ENCODE measurements at regions not wholly inside any gene's neighbourhood (a gene's known extent, or its start where the extent isn't known, plus 50 kb on each side); places are given as distances from the start of the nearest gene placed in this dataset.
"Not testable (repeated sequence)": the region's sequence is repeated elsewhere in the genome, so short reads cannot be mapped to it uniquely, and the experiment has no call there.

DNA sequence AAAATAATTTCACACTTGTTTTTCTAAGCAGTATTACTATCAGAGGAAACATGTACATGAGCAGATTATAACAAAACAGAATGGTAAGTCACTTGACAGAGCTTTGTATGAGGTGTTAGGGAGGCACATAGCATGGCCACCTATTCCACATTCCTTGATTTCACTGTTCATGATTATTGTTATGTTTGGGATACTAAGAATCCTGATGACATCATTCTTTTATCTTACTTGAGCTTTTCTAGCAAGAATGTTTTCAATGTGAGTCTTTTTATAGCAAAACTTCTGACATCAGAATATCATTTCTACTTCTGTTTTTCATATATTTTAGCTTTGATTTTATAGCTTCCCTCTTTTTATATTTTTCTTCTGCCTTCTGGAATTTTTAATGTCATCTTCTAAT, 208.2 kb downstream of the DMRTA1 start:
- DNase-seq = no peak

DNA sequence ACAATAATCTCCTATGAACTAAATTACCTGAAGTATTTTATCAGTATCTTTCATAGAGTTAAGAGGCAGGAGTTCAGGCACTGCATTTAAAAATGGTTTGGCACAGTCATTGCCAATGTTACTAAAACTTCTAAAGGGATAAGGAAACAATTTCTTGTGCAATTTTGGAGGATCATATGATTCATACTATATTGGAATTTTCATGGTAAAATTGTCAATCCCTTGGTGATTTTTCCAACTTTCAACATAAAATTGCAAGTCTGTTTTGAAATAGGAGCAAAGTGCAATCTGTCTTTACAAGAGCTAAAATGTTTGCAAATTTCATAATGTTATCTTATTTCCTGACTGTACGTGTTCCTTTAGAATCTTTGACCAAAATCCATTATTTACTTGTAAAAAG, 211.1 kb downstream of the DMRTA1 start:
- DNase-seq = no peak

DNA sequence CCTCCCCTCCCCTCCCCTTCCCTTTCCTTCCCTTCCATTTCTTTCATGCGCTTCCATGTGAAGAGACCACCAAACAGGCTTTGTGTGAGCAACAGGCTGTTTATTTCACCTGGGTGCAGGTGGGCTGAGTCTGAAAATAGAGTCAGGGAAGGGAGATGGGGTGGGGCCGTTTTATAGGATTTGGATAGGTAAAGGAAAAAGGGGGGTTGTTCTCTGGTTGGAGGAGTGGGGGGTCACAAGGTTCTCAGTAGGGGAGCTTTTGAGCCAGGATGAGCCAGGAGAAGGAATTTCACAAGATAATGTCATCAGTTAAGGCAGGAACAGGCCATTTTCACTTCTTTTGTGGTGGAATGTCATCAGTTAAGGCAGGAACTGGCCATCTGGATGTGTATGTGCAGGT, 211.9 kb downstream of the DMRTA1 start:
- DNase-seq = not testable (repeated sequence)

DNA sequence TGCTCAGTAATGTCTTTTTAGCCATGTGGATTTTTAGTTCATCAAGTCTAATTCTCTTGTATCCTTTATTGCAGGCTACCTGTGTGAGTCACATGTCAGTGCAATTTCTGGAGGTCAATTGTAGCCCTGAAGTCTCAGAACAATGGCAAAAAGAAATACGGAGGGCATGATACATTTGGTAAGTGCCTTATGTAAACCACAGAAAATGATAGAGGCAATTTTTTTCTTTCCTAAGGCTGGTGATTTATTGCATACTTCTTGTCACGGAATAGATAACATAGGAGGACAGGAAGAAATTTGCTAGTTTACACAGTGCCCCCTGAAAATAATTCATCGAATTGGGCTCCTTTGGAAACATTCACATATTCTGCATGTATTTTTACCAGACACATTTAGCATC, 235.9 kb downstream of the DMRTA1 start:
- DNase-seq = no peak

DNA sequence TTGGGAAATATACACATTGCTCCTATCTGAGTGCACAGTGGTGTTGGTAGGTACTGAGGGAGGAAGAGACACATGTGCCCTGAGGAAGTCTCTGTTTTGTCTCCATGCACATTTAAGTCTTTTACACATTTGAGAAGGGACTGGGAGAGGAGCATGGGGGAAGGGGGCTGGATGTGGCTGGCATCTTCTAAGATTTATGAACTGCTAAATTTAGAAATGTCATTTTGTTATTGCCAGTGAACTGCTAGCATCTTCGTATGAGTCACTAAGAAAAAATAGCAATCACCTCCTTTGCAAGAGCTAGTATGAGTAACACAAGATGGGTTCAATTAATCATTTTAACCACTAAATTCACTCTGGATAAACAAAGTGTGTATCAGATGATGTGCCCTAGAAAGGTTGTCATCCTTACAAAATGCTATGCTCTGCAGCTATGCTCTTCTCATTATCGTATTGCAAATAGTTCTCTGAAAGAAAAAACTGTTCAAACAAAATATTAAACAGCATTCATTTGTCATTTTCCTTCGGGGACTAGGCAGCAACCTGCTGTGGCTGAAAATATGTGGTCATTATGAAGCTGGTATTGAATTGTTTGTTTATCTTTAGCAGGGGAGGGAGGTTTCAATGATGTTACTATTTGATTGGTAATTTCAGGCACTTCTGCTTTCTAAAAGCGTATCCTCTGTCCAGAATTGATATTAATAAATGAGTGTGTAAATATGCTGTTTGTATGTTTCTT, 236.5 kb downstream of the DMRTA1 start:
- peak; percentile 2 for DNase-seq

DNA sequence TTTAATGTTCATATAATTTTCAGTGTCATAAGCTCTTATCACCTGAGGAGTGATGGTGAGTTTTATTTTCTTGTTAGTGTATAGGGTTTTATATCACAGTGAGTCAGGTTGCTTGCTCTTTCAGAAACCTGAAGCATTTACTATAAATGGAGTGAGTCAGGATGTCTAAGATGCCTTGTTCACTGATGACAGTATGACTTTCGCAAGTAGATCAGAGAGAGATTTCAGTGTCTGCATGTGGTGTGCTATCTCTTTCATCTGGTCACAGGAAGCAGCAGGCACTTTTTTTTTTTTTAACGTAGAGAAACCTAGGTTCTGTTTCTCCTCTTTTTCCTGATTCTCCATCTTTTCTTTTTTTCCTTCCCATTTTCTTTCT, 237.1 kb downstream of the DMRTA1 start:
- no peak for DNase-seq

DNA sequence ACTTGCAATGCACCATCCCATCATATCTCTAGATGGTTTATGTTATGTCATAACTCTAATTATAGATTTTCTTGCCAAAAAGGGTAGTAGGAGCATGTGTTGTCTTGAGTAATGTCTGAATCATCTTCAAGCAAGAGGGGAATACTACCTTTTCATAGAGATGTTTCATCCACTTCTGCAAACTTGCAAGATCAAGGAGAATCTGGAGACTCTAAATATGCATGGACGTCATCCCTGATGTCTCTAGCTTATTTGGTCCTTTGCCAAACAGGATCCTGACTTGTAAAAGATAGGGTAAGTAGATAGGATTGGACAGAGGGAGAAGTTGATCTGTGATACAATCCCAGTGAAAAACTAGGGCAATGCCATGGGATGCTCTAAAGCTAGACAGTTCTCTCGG, 246.5 kb downstream of the DMRTA1 start:
- DNase-seq = no peak

DNA sequence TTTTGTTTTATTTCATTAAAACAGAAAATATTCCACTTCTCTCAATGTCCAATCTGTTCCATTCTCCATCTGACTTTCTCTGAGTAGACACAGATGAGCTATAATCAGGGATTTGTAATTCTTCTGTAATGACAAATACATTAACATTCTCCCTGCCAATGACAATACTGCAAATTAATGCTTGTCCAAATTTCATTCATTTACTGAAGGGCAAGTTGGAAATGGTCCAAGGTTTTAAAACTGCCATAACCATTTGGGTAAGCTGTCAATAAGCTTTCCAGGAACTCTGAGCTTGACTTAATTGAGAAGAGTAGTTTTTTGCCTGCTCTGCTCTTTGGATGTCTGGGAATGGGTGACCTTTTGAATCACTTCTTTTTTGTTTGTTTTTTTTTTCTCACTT, 253.5 kb downstream of the DMRTA1 start:
- no peak for DNase-seq

DNA sequence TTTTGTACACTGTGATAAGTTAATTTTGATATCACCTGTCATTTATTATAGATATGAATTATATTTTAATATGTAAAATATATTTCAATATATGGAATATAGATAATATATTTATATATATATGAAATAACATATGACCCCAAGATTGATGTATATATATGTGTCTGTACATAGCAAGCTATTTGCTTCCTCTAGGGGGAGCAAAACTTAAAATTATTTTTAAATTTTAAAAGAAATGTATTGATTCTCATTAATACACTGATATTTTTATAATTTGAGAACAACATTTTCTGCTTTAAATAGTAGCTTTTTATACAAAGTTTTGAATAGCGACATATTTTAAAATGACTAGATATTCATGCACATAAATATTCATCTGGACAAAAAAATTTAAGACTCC, 272.0 kb downstream of the DMRTA1 start:
- no peak for DNase-seq

DNA sequence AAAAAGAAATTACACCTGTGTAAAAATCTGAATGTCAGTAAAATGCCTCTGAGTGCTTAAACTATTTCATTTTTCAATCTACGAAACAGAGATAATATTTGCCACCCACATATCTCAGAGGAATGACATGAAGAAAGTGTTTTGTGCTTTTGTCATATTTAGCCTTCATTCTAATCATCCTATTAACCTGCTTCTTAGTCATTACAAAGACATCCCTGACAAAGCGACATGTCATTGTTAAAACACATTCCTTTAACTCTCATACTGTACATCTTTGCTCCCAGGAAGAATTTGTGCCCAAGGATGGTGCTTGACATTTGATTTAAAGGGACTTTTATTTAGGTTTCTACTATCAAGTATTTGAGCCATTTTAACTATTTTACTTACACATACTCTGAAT, 275.9 kb downstream of the DMRTA1 start:
- DNase-seq = no peak

DNA sequence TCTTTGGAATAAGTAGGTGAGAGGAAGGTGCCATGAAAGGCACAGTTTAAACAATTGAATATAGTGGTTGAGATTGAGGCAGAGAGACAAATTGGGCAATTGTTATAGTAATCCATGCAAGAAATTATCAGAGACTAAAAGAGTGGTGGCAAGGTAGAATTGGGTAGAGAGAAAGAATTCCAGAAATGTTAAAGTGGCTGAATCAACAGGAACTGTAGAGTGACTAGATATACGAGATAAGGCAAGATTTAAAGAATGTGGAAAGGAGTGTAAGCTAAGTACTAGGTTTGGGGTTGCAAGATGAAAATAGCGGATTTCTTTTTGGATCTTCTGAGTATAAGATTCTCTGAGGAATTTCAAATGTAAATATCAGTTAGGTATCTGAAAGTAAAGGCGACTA, 285.2 kb downstream of the DMRTA1 start:
- no peak for DNase-seq

DNA sequence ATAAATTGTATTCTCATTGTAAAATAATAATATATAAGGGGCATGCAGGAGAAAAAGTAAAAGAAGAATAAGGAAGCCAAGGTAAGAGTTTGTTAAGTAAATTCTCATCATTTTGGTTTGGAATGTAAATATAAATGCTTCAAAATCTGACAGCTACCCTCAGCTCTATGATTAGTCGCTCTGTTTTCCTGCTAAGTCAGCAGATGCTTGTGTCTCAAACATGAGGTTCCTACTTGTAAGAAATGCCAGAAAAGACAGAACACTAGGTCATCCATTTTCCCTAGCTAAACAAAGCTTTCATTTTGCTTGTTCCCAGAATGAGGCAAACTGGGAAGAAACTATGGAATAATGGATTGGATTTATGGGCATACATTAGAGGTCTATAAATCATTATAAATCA, 293.1 kb downstream of the DMRTA1 start:
- DNase-seq = no peak

DNA sequence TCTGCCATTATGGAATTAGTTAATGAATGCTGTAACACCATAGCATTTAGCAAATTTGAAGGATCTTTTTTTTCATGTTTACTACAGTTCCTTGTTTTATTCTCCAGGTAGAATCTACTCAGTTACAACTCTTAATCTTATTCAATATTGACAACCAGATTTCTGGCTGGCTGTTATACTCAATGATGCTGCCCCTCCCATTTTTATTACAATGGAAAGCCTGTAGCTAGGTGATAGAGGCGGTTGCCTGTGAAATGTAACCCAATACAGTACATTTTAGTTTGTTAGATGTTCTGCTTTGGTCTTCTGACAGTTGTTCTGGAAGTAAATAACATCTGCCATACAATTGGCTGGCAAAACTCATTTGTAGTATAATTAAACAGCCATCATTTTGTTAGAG, 294.2 kb downstream of the DMRTA1 start:
- DNase-seq = no peak

DNA sequence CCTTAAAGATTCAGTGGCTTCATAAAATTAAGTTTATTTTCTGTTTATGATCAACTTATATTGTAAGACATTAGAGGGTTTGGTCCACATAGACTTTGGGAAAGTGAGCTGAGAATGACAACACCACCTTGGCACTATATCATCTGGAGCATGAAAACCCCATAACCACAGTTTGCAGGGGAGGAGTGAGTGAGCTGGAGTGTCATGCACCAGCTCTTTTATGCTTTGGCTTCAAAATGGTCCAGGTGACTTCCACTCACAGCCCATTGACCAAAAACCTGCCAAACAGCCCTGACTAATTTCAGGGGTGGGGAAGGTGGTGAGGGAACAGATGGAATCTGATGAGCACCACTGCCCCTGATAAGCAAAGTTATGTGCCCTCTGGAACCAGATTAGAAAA, 295.8 kb downstream of the DMRTA1 start:
- DNase-seq = no peak

DNA sequence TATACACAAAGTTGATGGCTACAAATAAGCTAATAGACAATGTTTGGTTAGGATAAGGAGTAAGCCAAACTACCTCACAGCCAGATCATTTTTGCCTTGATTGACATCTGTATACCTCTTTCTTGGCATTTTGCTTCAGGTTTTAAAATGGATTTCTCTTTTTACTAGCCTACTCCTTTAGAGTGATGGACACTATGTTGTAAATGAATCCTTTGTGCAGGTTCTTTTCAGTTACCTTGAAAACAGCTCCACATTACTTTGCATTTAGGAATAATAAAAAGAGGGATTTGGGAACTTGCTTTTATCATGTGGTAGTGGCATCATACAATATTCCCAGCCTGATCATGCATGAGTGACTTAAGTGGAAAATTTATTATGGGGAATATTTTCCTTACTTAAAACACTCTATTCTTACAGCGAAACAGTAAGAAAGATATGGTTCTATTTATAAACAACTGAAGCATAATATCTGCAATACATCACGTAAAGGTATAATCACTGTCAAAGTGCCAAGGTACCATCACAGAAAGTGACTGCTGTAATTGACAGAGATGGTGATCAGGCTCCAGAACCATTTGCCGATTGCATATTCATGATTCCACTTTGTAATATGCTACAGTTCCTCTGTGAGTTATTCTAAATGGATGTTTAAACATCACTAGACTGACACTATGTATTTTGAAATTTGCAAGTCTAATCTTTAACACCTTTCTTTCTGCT, 327.0 kb downstream of the DMRTA1 start:
- no peak for DNase-seq

DNA sequence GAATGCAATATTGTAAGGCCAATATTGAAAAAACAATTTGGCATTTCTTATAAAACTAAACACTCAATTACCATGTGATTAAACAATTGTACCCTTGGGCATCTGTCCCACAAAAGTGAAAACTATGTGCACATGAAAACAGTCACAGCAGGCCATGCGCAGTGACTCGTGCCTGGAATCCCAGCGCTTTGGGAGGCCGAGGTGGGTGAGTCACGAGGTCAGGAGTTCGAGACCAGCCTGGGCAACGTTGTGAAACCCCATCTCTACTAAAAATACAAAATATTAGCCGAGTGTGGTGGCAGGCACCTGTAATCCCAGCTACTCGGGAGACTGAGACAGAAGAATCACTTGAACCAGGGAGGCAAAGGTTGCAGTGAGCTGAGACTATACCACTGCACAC, 343.7 kb downstream of the DMRTA1 start:
- DNase-seq = no peak

DNA sequence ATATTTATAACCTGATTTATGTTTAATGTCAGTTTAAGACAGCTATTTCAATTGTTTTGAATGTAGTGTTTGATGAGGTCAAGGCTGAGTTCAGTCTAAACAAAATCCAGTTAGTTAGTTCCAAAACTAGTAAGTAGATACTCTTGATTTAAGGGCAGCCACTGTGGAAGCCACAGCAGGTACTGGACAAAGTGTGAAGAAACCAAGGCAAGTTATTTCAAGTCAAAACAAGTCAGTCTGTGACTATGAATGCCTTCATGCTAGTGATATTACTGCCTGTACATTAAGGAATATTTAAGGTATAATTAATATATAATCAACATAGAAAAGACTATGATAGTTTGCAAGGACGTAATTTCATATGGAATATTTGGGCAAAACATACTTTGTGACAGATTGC, 362.3 kb downstream of the DMRTA1 start:
- no peak for DNase-seq

DNA sequence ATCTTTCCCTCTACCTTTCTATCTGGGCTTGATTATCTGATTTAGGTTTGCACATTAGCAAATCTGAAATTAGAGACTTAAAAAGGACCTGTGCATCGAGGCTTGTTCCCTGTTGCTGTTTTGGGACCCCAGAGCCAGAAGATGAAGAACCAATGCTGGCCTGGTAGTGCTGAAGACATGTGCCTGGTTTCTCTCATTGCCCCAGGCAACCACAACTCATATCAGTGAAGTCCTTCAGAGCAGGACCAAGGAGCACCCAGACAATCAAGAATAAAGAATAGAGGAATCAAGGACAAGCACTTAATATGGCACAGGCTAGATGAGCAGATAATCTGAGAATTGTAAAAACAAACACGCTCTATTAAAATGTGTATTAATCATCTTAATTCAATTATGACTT, 362.7 kb downstream of the DMRTA1 start:
- DNase-seq = no peak

DNA sequence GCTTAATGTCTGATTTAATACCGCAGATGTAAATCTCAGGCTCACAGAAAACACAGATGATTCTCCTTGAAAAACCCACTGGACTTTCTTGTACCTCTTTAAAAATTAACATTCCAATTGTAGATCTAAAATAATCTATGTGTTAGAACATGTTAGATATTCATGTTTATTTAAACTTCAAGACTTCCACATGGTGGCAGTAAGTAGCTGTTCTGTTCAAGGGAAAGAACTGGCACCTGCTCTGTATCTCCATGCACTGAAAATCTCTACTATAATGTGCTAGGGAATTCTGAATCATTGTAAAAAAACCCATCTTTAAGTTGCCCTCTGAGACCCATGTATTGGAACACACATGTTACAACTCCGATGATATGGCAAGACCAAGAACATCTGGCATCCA, 366.9 kb downstream of the DMRTA1 start:
- DNase-seq = no peak

DNA sequence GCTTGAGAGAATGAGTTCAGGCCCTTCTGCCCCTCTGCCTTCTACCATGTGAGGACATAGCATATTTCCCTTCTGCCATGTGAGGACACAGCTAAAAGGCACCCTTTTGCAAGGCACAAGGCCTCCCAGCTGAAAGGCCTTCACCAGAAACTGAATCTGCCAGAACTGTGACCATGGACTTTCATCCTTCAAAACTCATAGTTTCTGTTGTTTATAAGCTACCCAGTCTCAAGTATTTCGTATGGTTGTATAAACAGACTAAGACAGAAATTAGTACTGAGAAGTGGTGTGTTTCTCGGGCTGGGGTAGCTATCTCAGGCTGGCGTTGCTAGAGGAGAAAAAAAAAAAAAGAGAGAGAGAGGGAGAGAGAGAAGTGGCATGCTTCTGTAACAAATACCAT, 368.6 kb downstream of the DMRTA1 start:
- DNase-seq = no peak

DNA sequence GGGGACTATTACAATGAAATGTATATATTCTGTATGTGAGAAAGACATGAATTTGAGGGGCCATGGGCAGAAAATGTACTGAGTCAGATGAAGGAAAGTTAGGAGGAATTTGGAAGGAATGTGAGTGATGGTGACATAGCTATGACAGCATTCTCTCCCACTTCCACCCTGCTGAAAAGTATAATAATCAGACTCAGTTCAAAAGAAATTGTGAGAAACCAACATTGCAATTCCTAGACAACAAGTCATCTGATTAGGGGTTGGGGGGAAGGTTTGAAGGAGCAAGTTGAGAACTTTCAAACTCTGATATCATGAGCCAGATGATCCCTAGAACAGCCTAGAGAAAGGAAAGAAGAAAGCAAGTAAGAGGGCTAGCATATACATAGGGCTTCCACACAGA, 370.6 kb downstream of the DMRTA1 start:
- no peak for DNase-seq

DNA sequence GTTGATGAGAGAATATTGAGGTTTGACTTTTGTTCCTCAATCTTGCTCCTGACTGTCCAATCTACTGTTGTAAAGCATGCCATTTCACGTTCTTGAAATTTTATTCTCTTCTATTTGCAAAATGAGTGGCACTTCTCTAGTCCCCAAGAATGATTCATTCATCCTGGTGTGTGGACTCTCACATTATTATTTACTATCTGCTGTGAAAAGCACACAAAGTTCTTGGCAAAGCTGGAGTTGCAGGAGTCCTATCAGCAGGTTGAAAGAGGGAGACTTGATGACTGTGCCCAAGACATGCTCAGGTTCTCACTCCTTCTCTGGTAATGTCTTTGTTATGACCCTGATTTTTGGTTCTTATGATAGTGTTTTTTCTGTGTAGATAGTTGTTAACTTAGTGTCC, 382.6 kb downstream of the DMRTA1 start:
- DNase-seq = no peak

DNA sequence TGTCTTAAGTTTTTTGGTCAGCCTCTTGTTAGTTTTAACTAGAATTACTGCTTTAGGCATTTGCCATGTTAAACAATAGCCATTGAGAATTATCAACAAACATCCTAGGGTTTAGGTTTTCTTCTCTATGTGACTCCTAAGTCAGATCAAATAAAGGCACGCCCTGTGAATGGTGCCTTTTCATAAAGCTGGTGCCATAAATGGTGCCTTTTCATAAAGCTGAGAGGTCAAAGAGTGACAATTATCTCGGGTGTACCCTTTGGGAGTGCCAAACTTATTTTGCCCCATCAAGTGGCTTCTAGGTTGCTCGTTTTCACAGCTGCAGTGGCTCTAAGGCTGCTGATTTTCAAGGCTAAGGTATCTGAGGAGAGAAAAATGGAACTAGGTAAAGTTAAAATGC, 391.6 kb downstream of the DMRTA1 start:
- DNase-seq = no peak

DNA sequence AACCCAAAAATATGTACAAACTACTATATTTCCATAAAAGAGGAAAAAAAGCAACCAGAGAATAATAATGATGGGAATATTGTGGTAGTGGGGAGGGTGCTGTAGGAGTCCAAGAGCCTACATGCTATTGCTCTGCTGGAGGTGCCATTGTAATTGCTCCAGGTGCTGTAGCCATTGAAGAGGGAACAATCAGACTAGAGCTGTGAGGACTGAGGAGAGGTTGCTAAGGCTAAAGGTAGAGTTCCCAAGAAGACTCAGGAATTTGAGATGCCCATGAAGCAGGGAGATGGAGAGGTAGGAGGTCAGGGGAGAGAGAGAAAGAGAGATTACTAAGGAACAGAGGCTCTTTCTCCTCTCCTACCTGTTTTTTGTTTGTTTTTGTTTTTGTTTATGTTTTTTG, 394.0 kb downstream of the DMRTA1 start:
- no peak for DNase-seq

DNA sequence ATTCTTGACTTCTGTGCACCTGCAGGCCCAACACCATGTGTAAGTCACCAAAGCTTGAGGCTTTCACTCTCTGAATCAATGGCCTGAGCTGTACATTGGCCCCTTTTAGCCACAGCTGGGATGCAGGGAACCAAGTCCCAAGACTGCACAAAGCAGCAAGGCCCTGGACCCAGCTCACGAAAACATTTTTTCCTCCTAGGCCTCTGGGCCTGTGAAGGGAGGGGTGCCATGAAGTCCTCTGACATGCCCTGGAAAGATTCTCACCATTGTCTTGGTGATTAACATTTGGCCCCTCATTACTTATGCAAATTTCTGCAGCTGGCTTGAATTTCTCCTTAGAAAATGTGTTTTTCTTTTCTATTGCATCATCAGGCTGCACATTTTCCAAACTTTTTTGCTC, 398.6 kb downstream of the DMRTA1 start:
- DNase-seq = not testable (repeated sequence)
